Left ventricle myocardium inferior (tissue), 1 donor: ENCODE measurements at regions not wholly inside any gene's neighbourhood (a gene's known extent, or its start where the extent isn't known, plus 50 kb on each side); places are given as distances from the start of the nearest gene placed in this dataset.

Experiments used
- DNase-seq: peaks from one replicate; pipeline ENCODE4 v3.0.0-alpha.2; 2020
- H3K27ac ChIP-seq: fragments of 200-600 bp; replicated peaks from 2 replicates; pipeline ENCODE4 v1.8.0; 2021
- H3K27me3 ChIP-seq: fragments of 200-600 bp; 2 replicates; pipeline ENCODE4 v1.8.0; 2021; ENCODE audit warnings: low read depth
- H3K36me3 ChIP-seq: fragments of 200-600 bp; 2 replicates; pipeline ENCODE4 v1.8.0; 2021
- H3K4me1 ChIP-seq: fragments of 200-600 bp; 2 replicates; pipeline ENCODE4 v1.8.0; 2021
- H3K4me3 ChIP-seq: fragments of 200-600 bp; 2 replicates; pipeline ENCODE4 v1.8.0; 2021; ENCODE audit warnings: mild to moderate bottlenecking, moderate library complexity
- H3K9me3 ChIP-seq: fragments of 200-600 bp; replicated peaks from 2 replicates; pipeline ENCODE4 v1.8.0; 2021
- CTCF ChIP-seq: fragments of 200-600 bp; IDR thresholded peaks from 2 replicates; pipeline ENCODE4 v1.8.0; 2021; ENCODE audit warnings: antibody characterized with exemption, mild to moderate bottlenecking, borderline replicate concordance
- intact Hi-C: fragments of 100-400 bp; cut with micrococcal nuclease; formaldehyde crosslinking; loops from one replicate; pipeline ENCODE4 v1.11.0; 2022
- donor health status: DM: no; HTN: yes; CAD: no; lungs with severe emphysema.

GRCh38 chr11:70732881-70733196 is 334.5 kb downstream of the CTTN start:
- Histone ChIP-seq H3K27me3 (peaks cover 59% of the 10 kb centered on the region), H3K27ac (no peak overlapping the region), H3K9me3 (no peaks in the 10 kb centered on the region), H3K4me3 (no peak overlapping the region), H3K36me3 (no peaks in the 10 kb centered on the region), H3K4me1 (no peaks in the 10 kb centered on the region)
- intact Hi-C loops, result no loop called here
- no peak for TF ChIP-seq CTCF
- DNase-seq, result no peak

GRCh38 chr11:70733327-70734325 is 335.3 kb downstream of the CTTN start:
- peaks cover 54% of the 10 kb centered on the region for H3K27me3 ChIP-seq
- no peak overlapping the region for H3K27ac ChIP-seq
- no peak for TF ChIP-seq CTCF
- no peaks in the 10 kb centered on the region for H3K4me1 ChIP-seq
- H3K4me3 ChIP-seq, result no peak overlapping the region
- no peaks in the 10 kb centered on the region for H3K36me3 ChIP-seq
- no peaks in the 10 kb centered on the region for H3K9me3 ChIP-seq
- DNase-seq, result no peak
- intact Hi-C loops, result no loop called here

- intact Hi-C loops, result no loop called here
- H3K27me3 ChIP-seq, result peaks cover 56% of the 10 kb centered on the region
- H3K36me3 ChIP-seq, result no peaks in the 10 kb centered on the region
- DNase-seq, result no peak
- H3K27ac ChIP-seq, result no peak overlapping the region
- no peaks in the 10 kb centered on the region for H3K4me1 ChIP-seq
- no peaks in the 10 kb centered on the region for H3K9me3 ChIP-seq
- no peak for TF ChIP-seq CTCF
- no peak overlapping the region for H3K4me3 ChIP-seq
Observed at GRCh38 chr11:70734379-70734778, 336.1 kb downstream of the CTTN start.

GRCh38 chr11:70734911-70735310 is 336.6 kb downstream of the CTTN start:
- no peak for DNase-seq
- Histone ChIP-seq H3K9me3 (no peaks in the 10 kb centered on the region), H3K4me3 (no peak overlapping the region), H3K27me3 (peaks cover 61% of the 10 kb centered on the region), H3K36me3 (no peaks in the 10 kb centered on the region), H3K4me1 (no peaks in the 10 kb centered on the region), H3K27ac (no peak overlapping the region)
- intact Hi-C loops, result no loop called here
- TF ChIP-seq CTCF, result no peak

- DNase-seq, result no peak
- intact Hi-C loops, result no loop called here
- Histone ChIP-seq H3K36me3 (no peaks in the 10 kb centered on the region), H3K27ac (no peak overlapping the region), H3K4me1 (no peaks in the 10 kb centered on the region), H3K27me3 (peaks cover 72% of the 10 kb centered on the region), H3K9me3 (no peaks in the 10 kb centered on the region), H3K4me3 (no peak overlapping the region)
- no peak for TF ChIP-seq CTCF
Observed at GRCh38 chr11:70735976-70736375, 337.6 kb downstream of the CTTN start.
